HG02970 (cell line): ENCODE measurements at regions not wholly inside any gene's neighbourhood (a gene's known extent, or its start where the extent isn't known, plus 50 kb on each side); places are given as distances from the start of the nearest gene placed in this dataset.

ENCODE experiments used
- ATAC-seq: cut with Tn5 transposase; IDR thresholded peaks from one replicate; pipeline ENCODE4 v1.9.1; 2021; ENCODE audit warnings: mild to moderate bottlenecking, moderate library complexity, moderate number of reproducible peaks; ENCODE audit not compliant: unreplicated experiment, low FRiP score

DNA sequence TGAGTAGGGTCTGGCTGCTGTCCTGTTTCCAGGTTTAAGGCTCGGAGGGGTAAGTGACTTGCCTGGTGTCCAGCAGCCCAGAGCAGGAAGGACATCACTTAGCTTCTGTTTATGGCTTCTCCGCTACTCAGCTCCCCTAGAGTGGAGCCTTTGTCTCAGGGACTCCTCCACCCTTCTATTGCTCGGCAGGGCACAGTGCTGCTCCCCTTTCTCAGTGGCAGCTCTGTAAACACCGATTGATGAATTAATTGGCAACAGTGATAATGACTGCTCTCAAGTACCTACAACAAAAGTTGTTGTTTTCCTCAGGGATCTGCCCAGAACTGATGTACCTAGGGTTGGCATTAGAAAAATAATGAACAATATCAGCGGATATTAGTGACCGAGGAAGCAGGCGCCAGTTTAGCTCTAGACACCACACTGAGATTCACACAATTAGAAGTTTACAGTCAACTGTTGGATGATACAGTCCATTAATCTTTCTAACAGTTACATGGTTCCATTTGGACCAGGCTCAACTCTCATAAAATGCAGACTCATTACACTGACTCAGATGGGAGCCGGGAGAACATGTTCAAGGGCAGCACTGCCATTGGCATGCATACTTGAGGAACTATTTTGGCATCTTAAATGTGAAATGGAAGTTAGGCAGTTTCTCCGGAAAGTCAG, 265.7 kb downstream of the MTX2 start:
- ATAC-seq = no peak

DNA sequence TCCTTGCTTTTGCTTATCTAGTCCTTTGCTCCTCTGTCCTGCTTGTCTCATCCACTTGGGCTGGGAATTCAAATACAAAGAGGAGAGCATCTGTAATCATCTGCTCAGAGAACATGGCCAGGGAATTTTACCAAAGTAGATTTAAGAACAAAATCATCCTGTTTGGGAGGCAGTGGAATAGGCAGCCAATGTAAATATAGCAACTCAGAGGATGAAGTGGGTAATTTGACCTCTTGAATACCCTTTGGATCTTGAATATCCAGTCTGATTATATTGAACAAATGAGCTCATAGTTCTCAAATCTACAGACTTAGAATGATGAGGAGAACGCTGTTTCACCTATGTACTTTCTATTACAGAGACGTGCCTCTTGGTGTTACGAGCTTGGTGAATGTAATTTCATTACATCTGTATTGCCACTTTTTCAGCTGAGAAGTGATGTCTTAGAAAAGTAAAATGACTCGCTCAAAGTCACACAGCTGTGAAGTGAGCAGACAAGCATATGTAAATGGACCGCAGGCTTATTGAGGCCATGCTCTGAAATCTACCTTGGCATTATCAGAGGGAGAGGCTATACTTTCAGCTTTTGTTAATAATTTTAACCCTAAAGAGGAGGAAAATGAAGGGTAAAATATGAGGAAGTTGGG, 266.3 kb downstream of the MTX2 start:
- no peak for ATAC-seq

DNA sequence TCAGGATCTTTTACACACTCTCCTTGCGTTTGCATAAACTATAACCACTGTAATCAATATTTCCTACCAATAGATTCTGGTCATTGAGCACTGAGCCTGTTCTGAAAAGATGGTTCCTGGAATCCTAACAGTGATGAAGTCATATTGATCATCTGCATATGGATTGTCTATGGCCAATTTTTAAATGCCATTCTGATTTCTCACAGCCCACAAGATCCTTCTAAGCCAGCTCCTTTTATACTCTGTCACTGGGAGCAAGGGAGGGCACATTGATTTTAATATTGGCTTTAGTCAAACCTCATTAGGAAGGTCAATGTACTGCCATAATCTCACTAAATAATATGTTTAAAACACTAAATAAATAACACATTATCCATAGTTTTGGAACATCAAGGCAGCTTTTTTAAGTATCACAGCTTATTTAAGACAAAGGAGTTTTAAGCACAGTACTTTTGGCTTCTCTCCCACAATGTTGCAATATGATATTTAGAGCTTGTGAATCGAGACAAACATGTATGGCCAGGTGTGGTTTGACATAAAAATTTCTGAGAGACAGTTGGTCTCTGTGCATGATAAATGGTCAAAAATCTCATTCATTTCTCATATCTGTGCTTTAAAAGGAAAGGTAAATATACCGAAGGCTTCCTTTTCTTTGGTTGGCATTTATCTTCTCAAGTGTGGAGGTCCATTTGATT, 267.3 kb downstream of the MTX2 start:
- no peak for ATAC-seq

DNA sequence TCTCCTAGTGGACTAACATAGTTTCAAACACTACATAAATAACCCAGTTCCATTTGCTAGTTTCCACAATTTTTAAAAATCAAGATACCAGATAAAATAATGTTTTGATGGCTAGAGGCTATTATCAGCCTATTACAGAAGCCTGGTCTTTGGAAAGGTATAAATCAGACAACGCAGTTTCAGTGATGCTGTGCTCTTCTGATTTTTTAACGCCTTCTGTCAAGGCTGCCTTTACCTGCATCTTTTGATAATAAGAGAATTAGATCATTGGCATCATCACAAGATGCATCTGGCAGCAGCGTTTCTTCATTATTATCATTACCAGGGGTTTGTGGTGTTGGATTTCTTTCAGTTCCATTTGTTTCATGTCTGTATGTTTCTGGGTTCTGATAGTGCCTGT, 268.7 kb downstream of the MTX2 start:
- ATAC-seq = no peak

DNA sequence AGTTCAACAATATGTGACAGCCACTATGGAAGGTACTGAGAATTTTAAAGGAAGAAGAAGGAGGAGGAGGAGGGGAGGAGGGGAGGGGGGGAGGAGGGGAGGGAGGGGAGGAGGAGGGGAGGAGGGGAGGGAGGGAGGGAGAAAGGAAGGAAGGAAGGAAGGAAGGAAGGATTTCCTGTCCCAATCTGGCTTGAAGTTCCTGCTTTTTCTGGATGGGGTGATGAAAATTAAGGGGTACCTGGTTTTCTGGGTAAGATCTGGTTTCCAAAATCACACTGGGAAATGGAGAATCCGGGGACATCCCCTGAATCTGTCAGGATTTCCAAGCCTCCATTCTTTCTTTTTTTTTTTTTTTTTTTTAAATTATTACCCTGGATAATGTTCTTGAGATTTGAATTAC, 271.8 kb downstream of the MTX2 start:
- ATAC-seq = no peak

DNA sequence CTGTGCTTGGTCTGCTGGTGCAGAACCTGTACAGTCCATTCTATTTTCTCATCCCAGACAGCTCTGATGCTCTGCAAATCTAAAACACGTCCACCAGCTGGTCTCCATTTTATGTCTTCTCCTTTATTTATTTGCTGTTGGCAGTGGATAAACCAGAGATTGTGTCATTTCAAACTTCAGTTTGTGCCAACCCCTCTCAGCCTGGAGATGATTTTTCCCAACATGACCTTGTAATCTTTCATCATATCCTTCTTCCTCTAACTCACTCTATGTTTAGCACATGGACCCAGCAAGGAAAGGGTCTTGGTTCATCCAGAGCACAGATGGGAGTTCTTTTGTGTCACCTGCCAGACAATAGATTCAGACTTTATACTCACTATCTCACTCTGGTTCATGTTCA, 273.2 kb downstream of the MTX2 start:
- no peak for ATAC-seq

DNA sequence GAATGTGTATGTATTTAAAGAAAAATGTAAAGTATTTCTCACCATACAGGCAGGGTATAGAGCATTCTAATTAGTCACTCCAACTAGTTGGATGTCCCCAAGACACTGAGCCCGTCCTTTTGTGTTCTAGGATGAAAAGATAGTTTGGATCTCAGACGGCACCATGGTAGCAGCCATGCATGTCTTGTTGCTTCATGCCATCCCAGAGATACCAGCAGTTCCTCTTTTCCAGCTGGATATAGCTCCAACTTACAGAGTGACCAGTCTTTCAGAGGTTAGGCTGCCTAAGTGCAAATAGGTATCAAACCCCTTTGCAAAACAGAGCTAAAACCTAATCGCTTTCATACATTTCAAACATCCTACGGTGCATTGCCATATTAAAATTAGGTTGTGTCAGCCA, 275.3 kb downstream of the MTX2 start:
- no peak for ATAC-seq

DNA sequence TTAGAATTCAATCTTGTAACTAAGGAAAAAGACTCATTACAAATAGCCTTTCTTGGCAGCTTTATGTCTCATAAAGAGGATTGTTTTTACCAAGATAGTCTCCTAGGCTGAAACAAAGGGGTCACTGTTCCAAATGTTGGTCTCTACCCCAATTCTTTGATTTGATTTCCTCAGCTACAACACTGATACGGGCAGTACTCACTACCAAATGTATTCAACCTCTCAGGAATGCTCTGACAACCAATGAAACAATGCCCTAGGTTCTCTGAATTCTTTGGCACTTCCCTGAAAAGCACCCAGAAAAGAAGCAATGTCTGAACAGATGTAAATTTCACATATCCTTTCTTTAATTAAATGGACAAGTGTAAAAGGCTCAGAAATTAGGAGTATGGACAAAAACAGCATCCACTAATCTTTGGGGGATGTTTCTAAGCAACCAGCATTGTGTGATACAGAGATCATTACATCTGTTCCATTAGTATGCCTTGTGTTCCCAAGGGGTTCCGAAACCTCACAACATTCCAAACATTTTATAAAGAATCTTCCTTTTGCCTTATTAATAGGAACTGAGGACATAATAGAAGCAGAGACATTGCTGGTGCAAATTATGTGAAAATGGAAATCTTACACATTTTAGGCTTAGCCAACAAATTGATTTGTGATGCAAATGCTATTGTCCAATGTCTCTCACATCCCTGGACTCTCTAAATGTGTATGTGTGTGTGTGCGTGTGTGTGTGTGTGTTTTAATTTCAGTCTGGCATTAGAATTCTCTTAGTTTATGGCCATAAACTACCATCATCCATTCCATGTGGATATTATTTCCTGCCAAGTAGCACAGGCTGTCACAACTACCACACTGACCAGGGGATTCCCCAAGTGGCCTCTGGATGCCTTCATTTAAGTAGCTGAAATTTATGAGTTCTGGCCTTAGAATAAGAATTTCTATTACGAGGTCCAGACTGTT, 276.0 kb downstream of the MTX2 start:
- no peak for ATAC-seq

DNA sequence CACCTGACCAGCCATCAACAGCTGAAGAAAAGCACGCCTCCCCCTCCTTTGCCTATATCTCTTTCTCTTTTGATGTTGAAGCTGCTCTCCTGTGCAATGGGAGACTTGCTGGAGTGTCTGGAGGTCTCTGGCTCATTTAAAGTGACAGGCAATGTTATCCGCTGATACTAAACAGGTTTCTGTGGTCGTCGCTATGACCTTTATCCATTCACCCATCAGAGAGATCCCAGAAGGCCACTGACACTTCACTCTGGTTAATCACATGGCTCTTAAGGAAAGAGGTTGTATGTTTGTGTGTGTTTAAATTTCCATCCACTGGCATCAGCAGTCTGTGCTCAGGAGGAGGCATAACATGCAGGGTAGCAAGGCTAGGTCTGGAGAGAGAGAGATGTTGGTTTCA, 277.3 kb downstream of the MTX2 start:
- ATAC-seq = no peak

DNA sequence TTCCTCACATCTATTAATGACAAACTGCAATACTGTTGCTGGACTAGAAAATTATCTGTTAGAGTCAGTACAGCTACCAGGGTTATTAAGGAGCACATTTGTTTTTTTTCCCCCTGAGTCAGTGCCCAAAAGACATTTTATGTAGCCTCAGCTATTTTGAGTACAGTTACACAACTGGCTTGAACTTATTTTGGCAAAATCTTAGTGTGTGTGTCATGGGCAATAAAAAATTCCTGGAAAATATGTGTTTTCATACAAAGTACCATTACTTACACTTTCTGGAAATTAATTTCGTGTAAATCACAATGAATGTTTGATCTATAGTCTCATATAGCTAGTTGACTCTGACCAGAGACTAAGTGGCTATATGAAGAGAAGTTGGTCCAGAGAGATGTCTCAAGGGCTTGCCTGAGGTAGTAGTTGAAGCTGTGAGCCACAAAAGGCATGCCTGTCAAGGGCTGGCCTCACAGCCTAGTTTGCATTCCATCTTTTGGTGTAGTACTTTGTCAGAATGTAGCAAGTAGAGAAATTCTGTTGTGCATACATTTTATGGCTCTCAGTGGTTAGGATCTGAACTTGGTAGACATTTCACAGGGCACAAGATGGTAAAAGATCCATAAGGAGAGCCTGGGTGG, 283.4 kb downstream of the MTX2 start:
- no peak for ATAC-seq

DNA sequence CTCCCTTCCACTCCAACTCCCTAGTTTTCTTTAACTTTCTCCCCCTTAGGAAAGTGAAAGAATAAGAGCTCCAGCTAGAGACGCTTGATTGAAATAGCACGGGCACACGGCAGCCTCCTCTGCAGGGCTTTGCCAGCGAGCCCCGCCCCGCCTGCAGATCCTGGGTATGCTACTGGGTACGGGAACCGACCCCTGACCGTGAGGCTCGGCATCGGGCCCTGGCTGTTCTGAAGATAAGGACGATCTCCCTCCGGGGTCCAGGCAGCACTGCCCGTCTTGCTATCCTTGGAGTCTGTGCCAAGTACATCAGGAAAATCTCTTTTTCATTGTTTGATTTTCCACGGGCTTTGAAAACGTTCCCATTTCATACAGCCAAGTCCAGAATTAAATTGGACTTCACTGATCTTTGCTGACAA, 284.5 kb downstream of the MTX2 start:
- ATAC-seq = no peak

DNA sequence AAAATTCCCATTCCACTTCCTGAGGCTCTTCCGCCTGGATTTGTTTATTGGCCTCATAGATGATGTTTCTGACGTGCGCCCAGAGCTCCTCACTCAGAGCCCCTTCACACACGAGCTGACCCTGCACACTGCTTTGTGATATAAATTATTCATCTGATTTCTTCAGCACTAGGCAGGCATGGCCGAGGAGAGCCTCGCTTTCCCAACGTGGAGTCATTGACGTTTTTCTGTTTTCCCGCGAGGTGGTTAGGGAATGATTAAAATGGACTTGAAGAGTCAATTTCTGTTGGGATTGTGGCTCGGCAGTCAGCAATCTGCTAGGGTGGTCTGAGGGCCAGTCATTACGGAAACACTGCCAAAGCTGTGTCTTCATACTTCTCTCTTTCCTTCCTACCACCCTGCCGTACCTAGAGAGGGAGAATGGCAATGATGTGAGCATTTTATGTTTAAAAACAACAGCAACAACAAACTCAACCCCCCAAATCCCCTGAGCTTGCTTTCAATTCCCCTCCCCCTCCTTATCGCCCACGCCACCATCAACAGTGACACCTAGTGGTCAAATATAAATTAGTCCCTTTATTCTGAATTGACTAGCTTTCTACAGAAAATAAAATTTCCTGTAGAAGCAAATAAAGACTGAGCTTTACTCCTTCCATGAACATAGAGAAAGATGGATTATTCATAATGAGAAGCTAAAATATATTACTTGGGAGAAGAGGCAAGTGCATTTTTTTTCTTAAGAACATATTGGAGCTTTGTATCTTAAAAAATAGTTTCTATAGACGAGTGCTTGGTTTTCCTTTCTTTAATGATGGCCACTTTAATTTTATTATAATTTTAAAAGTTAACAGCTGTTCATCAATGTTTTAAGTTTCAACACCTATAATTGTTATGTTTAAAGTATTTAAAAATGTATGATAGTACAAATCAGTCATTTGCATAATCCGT, 285.1 kb downstream of the MTX2 start:
- ATAC-seq = no peak

DNA sequence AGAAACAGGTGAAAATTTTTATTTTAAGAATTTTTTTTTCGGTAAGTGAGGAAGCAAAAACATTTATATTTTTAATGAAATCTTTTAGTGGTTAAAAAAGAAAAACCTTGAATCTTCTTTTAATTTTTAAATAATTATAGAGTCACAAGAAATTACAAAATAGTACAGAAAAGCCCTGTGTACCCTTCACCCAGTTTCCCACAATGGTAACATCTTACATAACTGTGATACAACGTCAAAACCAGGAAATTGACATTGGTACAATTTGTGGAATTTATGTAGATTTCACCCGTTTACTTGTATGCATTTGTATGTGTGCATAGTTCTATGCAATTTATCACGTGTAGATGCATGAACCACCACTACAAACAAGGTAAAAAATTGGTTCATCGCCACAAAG, 285.9 kb downstream of the MTX2 start:
- no peak for ATAC-seq

DNA sequence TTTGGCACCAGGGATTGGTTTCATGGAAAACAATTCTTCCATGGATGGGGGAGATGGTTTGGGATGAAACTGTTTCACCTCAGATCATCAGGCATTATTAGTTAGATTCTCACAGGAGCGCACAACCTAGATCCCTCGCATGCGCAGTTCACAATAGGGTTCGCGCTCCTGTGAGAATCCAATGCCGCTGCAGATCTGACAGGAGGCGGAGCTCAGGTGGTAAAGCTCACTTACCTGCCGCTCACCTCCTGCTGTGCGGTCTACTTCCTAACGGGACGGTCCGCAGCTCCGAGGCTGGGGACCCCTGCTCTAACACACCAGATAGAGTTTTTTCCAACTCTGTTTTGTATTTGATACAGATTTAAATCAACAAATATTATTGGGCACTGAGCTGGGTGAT, 286.5 kb downstream of the MTX2 start:
- no peak for ATAC-seq

DNA sequence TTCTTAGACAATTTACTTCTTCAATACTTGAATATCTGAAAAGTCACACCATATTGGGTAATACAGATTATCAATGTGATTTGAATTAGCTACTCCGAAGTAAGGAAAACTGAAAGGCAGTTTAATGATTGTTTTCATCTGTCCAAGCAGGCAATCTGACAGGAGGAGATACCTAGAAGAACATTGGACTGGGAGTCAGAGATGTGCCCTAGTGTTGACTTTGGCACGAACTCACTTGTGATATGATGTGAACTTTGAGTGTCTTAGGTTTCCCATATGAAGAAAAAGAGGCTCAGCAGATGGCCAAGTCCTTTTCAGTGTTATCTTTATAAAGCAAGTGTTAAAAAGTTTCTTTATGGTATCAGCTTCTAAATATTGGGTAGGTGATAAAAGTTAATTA, 287.1 kb downstream of the MTX2 start:
- ATAC-seq = no peak

DNA sequence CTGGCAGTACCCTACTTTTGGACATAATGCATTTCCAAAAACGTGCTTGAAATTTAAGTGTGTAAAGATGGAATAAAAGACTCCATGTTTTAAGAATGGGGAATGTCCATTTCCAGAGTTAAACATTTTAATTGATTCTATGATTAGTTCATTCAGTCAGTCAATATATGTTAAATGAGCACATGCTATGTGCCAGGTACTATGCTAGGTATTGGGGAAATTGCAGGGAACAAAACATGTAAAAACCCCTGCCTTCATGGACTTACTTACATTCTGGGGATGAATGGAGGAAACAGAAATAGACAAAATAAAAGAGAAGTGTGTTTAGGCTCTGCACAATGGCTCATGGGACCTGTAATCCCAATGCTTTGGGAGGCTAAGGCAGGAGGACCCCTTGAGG, 288.6 kb downstream of the MTX2 start:
- ATAC-seq = no peak

DNA sequence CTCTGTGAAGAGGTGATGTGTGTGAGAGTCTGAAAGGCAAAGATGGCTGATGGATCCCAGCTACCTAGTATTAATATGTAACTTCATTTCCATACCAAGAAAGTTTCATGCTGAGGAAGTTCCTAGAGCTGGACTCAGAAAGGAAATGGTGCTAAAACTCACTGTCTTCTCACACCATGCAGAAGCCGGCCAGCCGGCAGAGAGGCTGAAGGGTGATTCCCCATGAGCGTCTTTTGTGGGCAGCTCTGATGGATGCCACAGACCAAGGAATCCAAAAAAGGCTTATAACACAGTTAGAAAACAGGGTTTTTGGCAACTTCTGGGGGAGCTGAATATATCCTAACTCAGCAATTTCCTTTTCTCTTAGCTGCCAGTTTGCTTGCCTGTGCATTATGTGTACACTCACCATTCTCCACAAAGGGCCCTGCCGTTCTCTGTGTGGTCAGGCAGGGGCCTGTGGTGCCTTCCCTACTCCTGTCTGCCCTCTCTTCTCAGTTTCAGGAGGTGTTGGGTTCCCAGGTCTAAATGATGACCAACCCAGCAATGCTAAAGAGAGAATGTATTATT, 289.4 kb downstream of the MTX2 start:
- no peak for ATAC-seq

DNA sequence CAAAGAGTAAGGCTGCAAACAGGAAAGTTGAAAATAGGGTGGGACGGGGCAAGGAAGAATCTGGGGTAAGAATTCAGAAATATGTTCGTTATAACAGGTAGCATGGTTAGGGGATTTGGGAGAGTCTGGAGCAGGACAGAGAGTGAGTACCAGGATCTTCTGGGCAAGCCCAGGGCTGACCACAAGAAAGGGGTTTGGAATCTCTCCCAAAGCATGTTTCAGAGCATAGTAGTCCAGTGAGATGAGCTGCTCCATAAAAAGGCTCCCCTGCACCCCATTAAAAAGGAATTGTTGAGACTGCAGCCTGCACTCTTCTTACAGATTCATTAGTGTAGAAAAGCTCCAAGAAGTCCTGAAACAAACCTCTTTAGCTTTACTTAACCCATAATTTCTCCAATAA, 291.1 kb downstream of the MTX2 start:
- no peak for ATAC-seq

DNA sequence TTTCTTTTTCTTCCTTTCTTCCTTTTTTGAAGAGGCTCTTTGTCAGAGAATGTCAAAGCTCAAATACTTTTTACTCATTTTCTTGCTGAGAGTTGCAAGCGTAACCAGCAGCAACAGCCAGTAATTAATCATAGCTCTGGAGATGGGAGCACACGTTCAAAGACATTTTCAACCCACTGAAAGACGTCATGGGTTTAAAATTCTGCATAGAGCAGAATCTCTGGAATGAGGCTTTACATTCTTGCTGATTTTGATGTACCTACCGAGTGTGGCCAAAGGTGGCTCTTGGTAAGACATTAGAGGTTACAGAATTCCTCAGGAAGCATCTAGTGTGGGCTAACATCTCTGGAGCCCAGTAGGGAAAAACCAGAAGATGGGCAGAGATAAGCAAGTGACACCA, 292.5 kb downstream of the MTX2 start:
- no peak for ATAC-seq
